ENCODE measurements at regions not wholly inside any gene's neighbourhood (a gene's known extent, or its start where the extent isn't known, plus 50 kb on each side); places are given as distances from the start of the nearest gene placed in this dataset.

DNA sequence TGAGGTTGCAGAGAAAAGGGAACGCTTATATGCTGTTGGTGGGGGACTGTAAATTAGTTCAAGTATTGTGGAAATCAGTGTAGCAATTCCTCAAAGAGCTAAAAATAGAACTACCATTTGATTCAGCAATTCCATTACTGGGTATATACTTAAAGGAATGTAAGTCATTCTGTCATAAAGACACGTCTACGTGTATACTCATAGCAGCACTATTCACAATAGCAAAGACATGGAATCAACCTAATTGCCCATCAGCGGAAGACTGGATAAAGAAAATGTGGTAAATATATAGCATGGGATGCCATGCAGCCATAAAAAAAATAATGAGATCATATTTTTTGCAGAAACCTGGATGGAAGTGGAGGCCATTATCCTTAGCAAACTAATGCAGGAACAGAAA, 100.0 kb upstream of the NPSR1 start:
- Histone ChIP-seq H2AK5ac (ENCODE audit: low read depth, low read length) (no peak overlapping the region), H3K56ac (ENCODE audit: extremely low read depth, insufficient read depth, low read length) (no peak overlapping the region), H3K9me3 (ENCODE audit: control insufficient read depth, insufficient read depth, low read length) (peaks cover 2% of the 10 kb centered on the region), H3K18ac (ENCODE audit: low read depth, low read length) (no peak overlapping the region), H2BK5ac (ENCODE audit: low read depth, low read length, poor library complexity, severe bottlenecking) (no peak overlapping the region), H3K4me3 (ENCODE audit: insufficient read depth, low read depth, low read length) (no peak overlapping the region), H3K79me1 (ENCODE audit: low read depth in 1 of 2, low read length in 2 of 2) (no peaks in the 10 kb centered on the region), H3K4ac (ENCODE audit: low read depth, low read length) (no peak overlapping the region), H2AK9ac (replicated peaks; ENCODE audit: low read depth, low read length, poor library complexity) (no peak overlapping the region), H3K27me3 (ENCODE audit: control insufficient read depth, insufficient read depth, low read length) (no peaks in the 10 kb centered on the region), H2AFZ (replicated peaks; ENCODE audit: low read length, poor library complexity) (no peak overlapping the region), H3K4me2 (ENCODE audit: low read depth, low read length) (no peak overlapping the region), H3K9ac (ENCODE audit: low read depth, low read length) (no peak overlapping the region), H3K9me1 (ENCODE audit: insufficient read depth, low read length) (no peaks in the 10 kb centered on the region), H3K4me1 (ENCODE audit: control insufficient read depth, insufficient read depth, low read length) (no peaks in the 10 kb centered on the region), H3K36me3 (ENCODE audit: control insufficient read depth, insufficient read depth, low read length) (no peaks in the 10 kb centered on the region), H2BK20ac (ENCODE audit: low read depth, low read length) (no peak overlapping the region), H2BK15ac (ENCODE audit: low read depth, low read length) (no peak overlapping the region), H3K14ac (replicated peaks; ENCODE audit: low read depth, low read length) (no peak overlapping the region), H4K8ac (ENCODE audit: low read depth in 2 of 2, low read length in 2 of 2) (no peak overlapping the region), H4K5ac (ENCODE audit: low read depth, low read length) (no peak overlapping the region), H4K91ac (ENCODE audit: insufficient read depth, low read depth, low read length) (no peak overlapping the region), H3K27ac (ENCODE audit: insufficient read depth, low read length) (no peak overlapping the region), H2BK120ac (ENCODE audit: low read depth, low read length) (no peak overlapping the region), H3K23ac (ENCODE audit: low read depth, low read length) (no peak overlapping the region), H4K20me1 (ENCODE audit: insufficient read depth, low read length) (no peaks in the 10 kb centered on the region)
- no CpG with 5 or more reads among the region's 4 CpGs for WGBS, 2 experiments (ENCODE audit: extremely low coverage in 2 of 2, insufficient read length in 1 of 2)
- ChIA-PET POLR2A (ENCODE audit: unreplicated experiment) (no interaction called here), CTCF (no interaction called here)
- dilution Hi-C loops (cut with HindIII; ENCODE audit: low sequenced_read_pairs, unreplicated experiment): no loop called here
- ATAC-seq (ENCODE audit: low read depth): no peak
- intact Hi-C loops (cut with micrococcal nuclease): no loop called here
- TF ChIP-seq, protein P1, sequence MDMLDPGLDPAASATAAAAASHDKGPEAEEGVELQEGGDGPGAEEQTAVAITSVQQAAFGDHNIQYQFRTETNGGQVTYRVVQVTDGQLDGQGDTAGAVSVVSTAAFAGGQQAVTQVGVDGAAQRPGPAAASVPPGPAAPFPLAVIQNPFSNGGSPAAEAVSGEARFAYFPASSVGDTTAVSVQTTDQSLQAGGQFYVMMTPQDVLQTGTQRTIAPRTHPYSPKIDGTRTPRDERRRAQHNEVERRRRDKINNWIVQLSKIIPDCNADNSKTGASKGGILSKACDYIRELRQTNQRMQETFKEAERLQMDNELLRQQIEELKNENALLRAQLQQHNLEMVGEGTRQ (IDR thresholded peaks at IDR 0.05; ENCODE audit: low read depth, low read length): no peak
- no peak for TF ChIP-seq MAFK (IDR thresholded peaks at IDR 0.05; ENCODE audit: low read depth, low read length)
- TF ChIP-seq, protein P2, sequence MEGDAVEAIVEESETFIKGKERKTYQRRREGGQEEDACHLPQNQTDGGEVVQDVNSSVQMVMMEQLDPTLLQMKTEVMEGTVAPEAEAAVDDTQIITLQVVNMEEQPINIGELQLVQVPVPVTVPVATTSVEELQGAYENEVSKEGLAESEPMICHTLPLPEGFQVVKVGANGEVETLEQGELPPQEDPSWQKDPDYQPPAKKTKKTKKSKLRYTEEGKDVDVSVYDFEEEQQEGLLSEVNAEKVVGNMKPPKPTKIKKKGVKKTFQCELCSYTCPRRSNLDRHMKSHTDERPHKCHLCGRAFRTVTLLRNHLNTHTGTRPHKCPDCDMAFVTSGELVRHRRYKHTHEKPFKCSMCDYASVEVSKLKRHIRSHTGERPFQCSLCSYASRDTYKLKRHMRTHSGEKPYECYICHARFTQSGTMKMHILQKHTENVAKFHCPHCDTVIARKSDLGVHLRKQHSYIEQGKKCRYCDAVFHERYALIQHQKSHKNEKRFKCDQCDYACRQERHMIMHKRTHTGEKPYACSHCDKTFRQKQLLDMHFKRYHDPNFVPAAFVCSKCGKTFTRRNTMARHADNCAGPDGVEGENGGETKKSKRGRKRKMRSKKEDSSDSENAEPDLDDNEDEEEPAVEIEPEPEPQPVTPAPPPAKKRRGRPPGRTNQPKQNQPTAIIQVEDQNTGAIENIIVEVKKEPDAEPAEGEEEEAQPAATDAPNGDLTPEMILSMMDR (conservative IDR thresholded peaks at IDR 0.05; ENCODE audit: low read depth, low read length): no peak
- TF ChIP-seq, protein P3, sequence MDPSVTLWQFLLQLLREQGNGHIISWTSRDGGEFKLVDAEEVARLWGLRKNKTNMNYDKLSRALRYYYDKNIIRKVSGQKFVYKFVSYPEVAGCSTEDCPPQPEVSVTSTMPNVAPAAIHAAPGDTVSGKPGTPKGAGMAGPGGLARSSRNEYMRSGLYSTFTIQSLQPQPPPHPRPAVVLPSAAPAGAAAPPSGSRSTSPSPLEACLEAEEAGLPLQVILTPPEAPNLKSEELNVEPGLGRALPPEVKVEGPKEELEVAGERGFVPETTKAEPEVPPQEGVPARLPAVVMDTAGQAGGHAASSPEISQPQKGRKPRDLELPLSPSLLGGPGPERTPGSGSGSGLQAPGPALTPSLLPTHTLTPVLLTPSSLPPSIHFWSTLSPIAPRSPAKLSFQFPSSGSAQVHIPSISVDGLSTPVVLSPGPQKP (IDR thresholded peaks at IDR 0.05; ENCODE audit: borderline replicate concordance, low read depth, low read length): no peak
- no peak for TF ChIP-seq RAD21 (IDR thresholded peaks at IDR 0.05; ENCODE audit: low read length)
- TF ChIP-seq MXI1 (IDR thresholded peaks at IDR 0.05; ENCODE audit: borderline replicate concordance, low read depth, low read length): no peak
- TF ChIP-seq CHD1 (IDR thresholded peaks at IDR 0.05; ENCODE audit: low read depth, low read length): no peak
- TF ChIP-seq MAZ (IDR thresholded peaks at IDR 0.05; ENCODE audit: borderline replicate concordance, low read depth, low read length): no peak
- TF ChIP-seq RCOR1 (IDR thresholded peaks at IDR 0.05; ENCODE audit: insufficient replicate concordance, low read length): no peak
- no peak for DNase-seq
- in situ Hi-C loops (cut with MboI; ENCODE audit: low sequenced_read_pairs): no loop called here
- no TSS peak for BruUV-seq (replicated peaks)

Measured in IMR-90 (cell line).